HEK293 (cell line): ENCODE measurements at regions not wholly inside any gene's neighbourhood (a gene's known extent, or its start where the extent isn't known, plus 50 kb on each side); places are given as distances from the start of the nearest gene placed in this dataset.

ENCODE experiments used
- CTCF ChIA-PET: fragments of 350-600 bp; formaldehyde crosslinking; extraction: SDS; loops from one replicate; lab custom pipeline; 2021; ENCODE audit warnings: antibody characterized with exemption; lab: Yijun Ruan, JAX
- POLR2A ChIA-PET: fragments of 300-600 bp; formaldehyde crosslinking; extraction: SDS; loops from one replicate; lab custom pipeline; 2020; ENCODE audit warnings: antibody characterized with exemption, inconsistent platforms; lab: Yijun Ruan, JAX
- H3K27ac ChIP-seq: fragments of 200-500 bp; sonication (Bioruptor generic); 2 replicates; pipeline ENCODE4 v1.5.1; 2014; ENCODE audit warnings: low read depth, low read length, control low read depth, inconsistent platforms; ENCODE audit errors: extremely low read depth
- H3K36me3 ChIP-seq, 2 experiments: fragments of 200-500 bp in 1 of 2; sonication (Bioruptor generic) in 1 of 2; 1 replicate in 1 of 2; 2 replicates in 1 of 2; pipeline ENCODE4 v1.5.1; 2014 to 2017; ENCODE audit warnings: inconsistent platforms in 2 of 2, low read length in 2 of 2; ENCODE audit not compliant: control insufficient read depth in 2 of 2, insufficient read depth in 1 of 2
- H3K4me1 ChIP-seq: fragments of 200-500 bp; sonication (Bioruptor generic); 2 replicates; pipeline ENCODE4 v1.5.1; 2014; ENCODE audit warnings: mild to moderate bottlenecking, low read length, inconsistent platforms; ENCODE audit not compliant: control insufficient read depth, insufficient read depth
- H3K4me3 ChIP-seq: 2 replicates; pipeline ENCODE4 v1.5.1; 2011; ENCODE audit warnings: low read depth, mild to moderate bottlenecking, control low read depth, low read length, moderate library complexity
- H3K9me3 ChIP-seq: fragments of 200-500 bp; sonication (Bioruptor generic); 2 replicates; pipeline ENCODE4 v1.5.1; 2014; ENCODE audit warnings: low read depth, low read length, inconsistent platforms; ENCODE audit not compliant: control insufficient read depth, insufficient read depth
- FEZF1 ChIP-seq: fragments of 450-650 bp; formaldehyde crosslinking; IDR thresholded peaks from 2 replicates; pipeline ENCODE4 v1.5.1; 2016; ENCODE audit warnings: missing biosample characterization, missing genetic modification characterization
- GLI2 ChIP-seq: fragments of 450-650 bp; formaldehyde crosslinking; IDR thresholded peaks from 2 replicates; pipeline ENCODE4; 2017; ENCODE audit warnings: missing biosample characterization, missing genetic modification characterization, low read depth, borderline replicate concordance
- HOXC10 ChIP-seq: sonication (generic); formaldehyde crosslinking; IDR thresholded peaks from 2 replicates; pipeline ENCODE4 v1.8.1; 2023; ENCODE audit warnings: mild to moderate bottlenecking, missing genetic modification reagents
- IKZF3 ChIP-seq: fragments of 450-650 bp; IDR thresholded peaks from 2 replicates; pipeline ENCODE4 v1.5.0; 2018; ENCODE audit warnings: missing biosample characterization, mild to moderate bottlenecking, missing genetic modification characterization, moderate library complexity
- KLF7 ChIP-seq: fragments of 450-650 bp; formaldehyde crosslinking; IDR thresholded peaks from 2 replicates; pipeline ENCODE4 v1.5.1; 2016; ENCODE audit warnings: missing biosample characterization, missing genetic modification characterization, borderline replicate concordance
- KLF9 ChIP-seq: fragments of 450-650 bp; formaldehyde crosslinking; IDR thresholded peaks from 2 replicates; pipeline ENCODE4 v1.5.1; 2016; ENCODE audit warnings: missing biosample characterization, missing genetic modification characterization, low read depth
- PRDM10 ChIP-seq: fragments of 450-650 bp; formaldehyde crosslinking; IDR thresholded peaks from 2 replicates; pipeline ENCODE4 v1.5.1; 2016; ENCODE audit warnings: missing biosample characterization, missing genetic modification characterization
- SP3 ChIP-seq: fragments of 450-650 bp; formaldehyde crosslinking; IDR thresholded peaks from 2 replicates; pipeline ENCODE4 v1.5.1; 2016; ENCODE audit warnings: missing biosample characterization, missing genetic modification characterization
- TRIM28 ChIP-seq: IDR thresholded peaks from 2 replicates; pipeline ENCODE4 v1.6.1; 2011; ENCODE audit warnings: low read length, control low read depth, borderline replicate concordance
- ZNF10 ChIP-seq: fragments of 450-650 bp; formaldehyde crosslinking; IDR thresholded peaks from 2 replicates; pipeline ENCODE4 v1.5.1; 2017; ENCODE audit warnings: missing biosample characterization, missing genetic modification characterization
- ZNF114 ChIP-seq: fragments of 450-650 bp; formaldehyde crosslinking; IDR thresholded peaks from 2 replicates; pipeline ENCODE4 v1.5.0; 2017; ENCODE audit warnings: missing biosample characterization, missing genetic modification characterization
- ZNF157 ChIP-seq: fragments of 450-650 bp; formaldehyde crosslinking; IDR thresholded peaks from 2 replicates; pipeline ENCODE4 v1.5.1; 2016; ENCODE audit warnings: missing biosample characterization, missing genetic modification characterization
- ZNF202 ChIP-seq: fragments of 450-650 bp; formaldehyde crosslinking; IDR thresholded peaks from 2 replicates; pipeline ENCODE4 v1.5.1; 2016; ENCODE audit warnings: missing biosample characterization, missing genetic modification characterization, borderline replicate concordance
- ZNF211 ChIP-seq: fragments of 450-650 bp; formaldehyde crosslinking; IDR thresholded peaks from 2 replicates; pipeline ENCODE4 v1.5.1; 2016; ENCODE audit warnings: low read depth, missing biosample characterization, missing genetic modification characterization
- ZNF324 ChIP-seq: fragments of 450-650 bp; formaldehyde crosslinking; IDR thresholded peaks from 2 replicates; pipeline ENCODE4 v1.5.1; 2016; ENCODE audit warnings: missing biosample characterization, missing genetic modification characterization
- ZNF473 ChIP-seq: fragments of 450-650 bp; formaldehyde crosslinking; IDR thresholded peaks from 2 replicates; pipeline ENCODE4 v1.5.1; 2017; ENCODE audit warnings: missing biosample characterization, missing genetic modification characterization
- ZNF513 ChIP-seq: fragments of 450-650 bp; IDR thresholded peaks from 2 replicates; pipeline ENCODE4 v1.5.1; 2018; ENCODE audit warnings: missing biosample characterization, missing genetic modification characterization
- ZNF596 ChIP-seq: fragments of 450-650 bp; IDR thresholded peaks from 2 replicates; pipeline ENCODE4 v1.5.0; 2018; ENCODE audit warnings: missing biosample characterization, mild to moderate bottlenecking, missing genetic modification characterization, moderate library complexity
- ZNF621 ChIP-seq: fragments of 450-650 bp; formaldehyde crosslinking; IDR thresholded peaks from 2 replicates; pipeline ENCODE4 v1.5.1; 2017; ENCODE audit warnings: missing biosample characterization, missing genetic modification characterization
- ZNF624 ChIP-seq: fragments of 450-650 bp; formaldehyde crosslinking; IDR thresholded peaks from 2 replicates; pipeline ENCODE4 v1.5.1; 2017; ENCODE audit warnings: missing biosample characterization, missing genetic modification characterization
- TF ChIP-seq, protein P1 (sequence below): fragments of 450-650 bp; IDR thresholded peaks from 2 replicates; pipeline ENCODE4 v1.5.1; 2018; ENCODE audit warnings: missing biosample characterization, mild to moderate bottlenecking, missing genetic modification characterization

DNA sequence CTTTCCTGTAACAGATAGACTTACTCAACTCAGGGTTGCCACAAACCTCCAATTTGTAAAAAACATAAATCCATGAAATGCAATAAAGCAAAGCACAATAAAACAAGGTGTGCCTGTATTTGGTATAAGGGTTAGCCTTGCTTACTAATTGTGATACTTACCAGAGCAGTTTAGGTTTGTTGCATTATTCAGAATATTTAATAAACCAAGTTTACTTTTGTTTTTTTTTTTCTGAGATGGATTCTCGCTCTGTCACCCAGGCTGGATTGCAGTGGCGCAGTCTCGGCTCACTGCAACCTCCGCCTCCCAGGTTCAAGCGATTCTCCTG is 79.6 kb downstream of the SEC61G start:
- POLR2A ChIA-PET: no interaction called here
- no peak overlapping the region for H3K27ac ChIP-seq
- CTCF ChIA-PET: no interaction called here
- no peak overlapping the region for H3K4me3 ChIP-seq
- no peaks in the 10 kb centered on the region for H3K4me1 ChIP-seq
- no peak for TF ChIP-seq ZNF211 (tag by site-specific recombination)
- no peak for TF ChIP-seq TRIM28
- TF ChIP-seq ZNF596: no peak
- no peaks in the 10 kb centered on the region for H3K36me3 ChIP-seq
- H3K9me3 ChIP-seq: no peaks in the 10 kb centered on the region

GRCh38 chr7:54678763-54679489 is 80.1 kb downstream of the SEC61G start:
- Histone ChIP-seq H3K27ac (no peak overlapping the region), H3K36me3 (no peaks in the 10 kb centered on the region), H3K4me3 (no peak overlapping the region), H3K4me1 (no peaks in the 10 kb centered on the region), H3K9me3 (no peaks in the 10 kb centered on the region)
- TF ChIP-seq ZNF10 (tag by site-specific recombination) (no peak), FEZF1 (tag by site-specific recombination) (no peak), KLF9 (tag by site-specific recombination) (no peak), ZNF157 (no peak), ZNF473 (tag by site-specific recombination) (no peak), ZNF324 (tag by site-specific recombination) (no peak), SP3 (no peak), HOXC10 (CRISPR knock-in tag) (no peak), KLF7 (tag by site-specific recombination) (no peak), IKZF3 (tag by site-specific recombination) (no peak), ZNF513 (tag by site-specific recombination) (no peak), ZNF202 (no peak)
- TF ChIP-seq, protein P1, sequence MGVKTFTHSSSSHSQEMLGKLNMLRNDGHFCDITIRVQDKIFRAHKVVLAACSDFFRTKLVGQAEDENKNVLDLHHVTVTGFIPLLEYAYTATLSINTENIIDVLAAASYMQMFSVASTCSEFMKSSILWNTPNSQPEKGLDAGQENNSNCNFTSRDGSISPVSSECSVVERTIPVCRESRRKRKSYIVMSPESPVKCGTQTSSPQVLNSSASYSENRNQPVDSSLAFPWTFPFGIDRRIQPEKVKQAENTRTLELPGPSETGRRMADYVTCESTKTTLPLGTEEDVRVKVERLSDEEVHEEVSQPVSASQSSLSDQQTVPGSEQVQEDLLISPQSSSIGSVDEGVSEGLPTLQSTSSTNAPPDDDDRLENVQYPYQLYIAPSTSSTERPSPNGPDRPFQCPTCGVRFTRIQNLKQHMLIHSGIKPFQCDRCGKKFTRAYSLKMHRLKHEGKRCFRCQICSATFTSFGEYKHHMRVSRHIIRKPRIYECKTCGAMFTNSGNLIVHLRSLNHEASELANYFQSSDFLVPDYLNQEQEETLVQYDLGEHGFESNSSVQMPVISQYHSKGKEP (tag by site-specific recombination): no peak
- ChIA-PET POLR2A (no interaction called here), CTCF (no interaction called here)

DNA sequence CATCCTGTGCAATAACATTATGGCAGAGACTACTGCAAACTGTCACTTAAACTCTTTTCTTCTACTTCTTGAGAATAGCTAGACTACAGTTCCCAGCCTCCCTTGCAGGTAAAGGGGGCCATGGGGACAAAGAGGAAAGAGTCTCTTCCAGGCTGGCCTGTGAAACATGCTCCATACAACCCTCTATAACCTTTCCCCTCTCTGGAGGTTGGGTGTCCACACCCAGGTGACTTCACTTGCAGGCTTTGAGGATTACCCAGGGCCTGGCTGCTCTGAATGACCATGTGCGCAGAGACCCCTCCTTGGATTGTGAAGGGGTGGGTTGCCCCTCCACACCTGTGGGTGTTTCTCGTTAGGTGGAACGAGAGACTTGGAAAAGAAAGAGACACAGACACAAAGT is 84.1 kb downstream of the SEC61G start:
- ChIA-PET CTCF (no interaction called here), POLR2A (no interaction called here)
- Histone ChIP-seq H3K4me1 (no peaks in the 10 kb centered on the region), H3K4me3 (no peak overlapping the region)
- TF ChIP-seq GLI2 (no peak), SP3 (no peak), ZNF624 (tag by site-specific recombination) (no peak), ZNF114 (no peak), PRDM10 (tag by site-specific recombination) (no peak), ZNF621 (no peak)
- TF ChIP-seq, all 188 proteins: peak for 0
- no peak overlapping the region for H3K27ac ChIP-seq
- no peaks in the 10 kb centered on the region for H3K9me3 ChIP-seq
- H3K36me3 ChIP-seq: no peaks in the 10 kb centered on the region
